K562 (cell line): ENCODE measurements at regions not wholly inside any gene's neighbourhood (a gene's known extent, or its start where the extent isn't known, plus 50 kb on each side); places are given as distances from the start of the nearest gene placed in this dataset.

Experiments
- ATAC-seq: fragments of 200-7000 bp; cut with Tn5 transposase; 3 replicates; pipeline ENCODE4 v1.9.1; 2020; ENCODE audit warnings: moderate library complexity
- BruUV-seq: library from RNA; stranded (reverse); fragments of 400-500 nt; replicated peaks from 2 replicates; lab custom pipeline; 2021; lab: Mats Ljungman, UMichigan
- CTCF ChIA-PET: fragments of 300-600 bp; formaldehyde crosslinking; extraction: SDS; loops from one replicate; lab custom pipeline; 2021; ENCODE audit warnings: low intra/inter-chr PET ratio; lab: Yijun Ruan, JAX
- POLR2A ChIA-PET: fragments of 300-600, 350-650 bp; sonication (Branson Sonifier 250); formaldehyde crosslinking; extraction: SDS; loops from one replicate; lab custom pipeline; 2021; ENCODE audit warnings: antibody characterized with exemption, inconsistent platforms; lab: Yijun Ruan, JAX
- DNase-seq, 4 experiments: peaks; one replicate each; pipeline versions ENCODE4 v3.0.0 to v3.0.0-alpha.2; 2011 to 2018; ENCODE audit warnings: low spot score in 3 of 4, mixed read lengths in 3 of 4; ENCODE audit errors: extremely low read depth in 1 of 4
- FAIRE-seq: peaks from 2 replicates; lab custom pipeline; 2011; peaks lifted over from hg19 to GRCh38; lab: Jason Lieb, UNC
- H2AFZ ChIP-seq: 2 replicates; pipeline ENCODE4 v1.6.0; 2011; ENCODE audit warnings: low read depth, low read length, control low read depth, inconsistent platforms
- H3K27ac ChIP-seq: fragments of 200-600 bp; 3 replicates; pipeline ENCODE4 v1.8.0; 2011; ENCODE audit warnings: low read depth, mild to moderate bottlenecking, control low read depth, inconsistent platforms, low read length, moderate library complexity, mixed read lengths; ENCODE audit errors: extremely low read depth
- H3K27me3 ChIP-seq, 2 experiments: fragments of 300-600 bp in 1 of 2; 2 replicates in 1 of 2; 3 replicates in 1 of 2; pipeline versions ENCODE4 v1.6.0 to v1.8.0; 2011; ENCODE audit warnings: inconsistent platforms in 2 of 2, low read length in 2 of 2, mild to moderate bottlenecking in 1 of 2, mixed read lengths in 1 of 2, moderate library complexity in 1 of 2; ENCODE audit not compliant: control insufficient read depth in 2 of 2, insufficient read depth in 2 of 2
- H3K36me3 ChIP-seq: fragments of 300-600 bp; 3 replicates; pipeline ENCODE4 v1.8.0; 2011; ENCODE audit warnings: mild to moderate bottlenecking, low read length, inconsistent platforms; ENCODE audit not compliant: control insufficient read depth, insufficient read depth
- H3K4me1 ChIP-seq, 2 experiments: fragments of 200-600 bp in 1 of 2; replicated peaks in 1 of 2; 2 replicates in 1 of 2; 3 replicates in 1 of 2; pipeline versions ENCODE4 v1.5.1 to v1.8.0; 2011; ENCODE audit warnings: inconsistent platforms in 2 of 2, low read length in 2 of 2, mild to moderate bottlenecking in 1 of 2, mixed read lengths in 1 of 2, moderate library complexity in 1 of 2; ENCODE audit not compliant: control insufficient read depth in 2 of 2, insufficient read depth in 2 of 2
- H3K4me2 ChIP-seq: 2 replicates; pipeline ENCODE4 v1.6.1; 2011; ENCODE audit warnings: low read length, control low read depth, inconsistent platforms, mixed read lengths; ENCODE audit not compliant: insufficient read depth
- H3K4me3 ChIP-seq: fragments of 200-600 bp; sonication (generic), shearing (Covaris generic); 2 replicates; pipeline ENCODE4 v1.5.1; 2016; ENCODE audit warnings: control low read depth, inconsistent platforms
- H3K79me2 ChIP-seq: fragments of 200-600 bp; 3 replicates; pipeline ENCODE4 v1.8.0; 2011; ENCODE audit warnings: low read length, inconsistent platforms; ENCODE audit not compliant: control insufficient read depth, insufficient read depth
- H3K9ac ChIP-seq, 2 experiments: 2 replicates each; pipeline versions ENCODE4 v1.6.0 to v1.6.1; 2011; ENCODE audit warnings: low read depth in 2 of 2, low read length in 2 of 2, control low read depth in 1 of 2, inconsistent platforms in 1 of 2, mild to moderate bottlenecking in 1 of 2, mixed read lengths in 1 of 2; ENCODE audit not compliant: insufficient read depth in 1 of 2
- H3K9me1 ChIP-seq: one replicate; pipeline ENCODE4 v1.6.0; 2011; ENCODE audit warnings: inconsistent platforms, mild to moderate bottlenecking, low read length, moderate library complexity; ENCODE audit not compliant: control insufficient read depth, insufficient read depth
- H3K9me3 ChIP-seq: replicated peaks from 2 replicates; pipeline ENCODE4 v1.5.1; 2011; ENCODE audit warnings: low read depth, low read length, inconsistent platforms; ENCODE audit not compliant: control insufficient read depth, insufficient read depth
- H4K20me1 ChIP-seq: replicated peaks from 2 replicates; pipeline ENCODE4 v1.6.1; 2011; ENCODE audit warnings: low read length, inconsistent platforms, mixed read lengths; ENCODE audit not compliant: control insufficient read depth, insufficient read depth
- COPS2 ChIP-seq: fragments of 450-650 bp; conservative IDR thresholded peaks from 2 replicates; pipeline ENCODE4 v1.6.1; 2016; ENCODE audit warnings: mild to moderate bottlenecking, moderate library complexity
- ELK1 ChIP-seq: sonication (generic); formaldehyde crosslinking; IDR thresholded peaks from 2 replicates; pipeline ENCODE4 v1.8.1; 2022; ENCODE audit warnings: missing genetic modification reagents
- FOXJ2 ChIP-seq: fragments of 200-800 bp; sonication (Bioruptor generic); IDR thresholded peaks from 2 replicates; pipeline ENCODE4 v1.6.1; 2016; ENCODE audit warnings: missing genetic modification characterization, missing compliant biosample characterization
- NCOA4 ChIP-seq: fragments of 450-650 bp; IDR thresholded peaks from 2 replicates; pipeline ENCODE4 v1.6.1; 2018; ENCODE audit warnings: mild to moderate bottlenecking; ENCODE audit not compliant: partially characterized antibody
- NR2C1 ChIP-seq, 2 experiments: fragments of 450-650 bp; IDR thresholded peaks; 2 replicates each; pipeline ENCODE4 v1.6.1; 2017; ENCODE audit warnings: mild to moderate bottlenecking in 2 of 2, antibody characterized with exemption in 1 of 2, inconsistent platforms in 1 of 2, missing compliant biosample characterization in 1 of 2, missing genetic modification characterization in 1 of 2
- SAFB ChIP-seq: fragments of 200-400 bp; formaldehyde crosslinking; IDR thresholded peaks from 2 replicates; pipeline ENCODE4 v1.6.1; 2017; ENCODE audit warnings: low read depth, low read length, borderline replicate concordance
- SMAD2 ChIP-seq: fragments of 150-350 bp; IDR thresholded peaks from 2 replicates; pipeline ENCODE4 v1.6.1; 2014; ENCODE audit warnings: low read depth, mild to moderate bottlenecking, low read length
- TCF7 ChIP-seq: sonication (generic); IDR thresholded peaks from 2 replicates; pipeline ENCODE4 v1.6.1; 2016; ENCODE audit warnings: antibody characterized with exemption, borderline replicate concordance
- ZFP30 ChIP-seq: fragments of 250-450 bp; sonication (Bioruptor Pico); IDR thresholded peaks from 2 replicates; pipeline ENCODE4 v1.8.0; 2022; ENCODE audit warnings: moderate library complexity, mild to moderate bottlenecking, inconsistent platforms, borderline replicate concordance
- ZNF444 ChIP-seq: fragments of 250-450 bp; sonication (Bioruptor Pico); IDR thresholded peaks from 2 replicates; pipeline ENCODE4 v1.4.0; 2020; ENCODE audit warnings: mild to moderate bottlenecking, moderate library complexity
- WGBS: fragments of 100-300 bp; shearing (Covaris generic); methylation state at CpG from one replicate; pipeline ENCODE4 v1.1.6; 2016; ENCODE audit warnings: low coverage, mixed read lengths; ENCODE audit not compliant: insufficient coverage; ENCODE audit errors: missing lambda C conversion rate; 5-methylcytosine and 5-hydroxymethylcytosine counted together
- in situ Hi-C: fragments of 300-500 bp; cut with MboI; formaldehyde crosslinking; loops from 4 replicates; pipeline ENCODE4 v1.15.0; 2018; ENCODE audit warnings: inconsistent platforms, mixed read lengths
- intact Hi-C: fragments of 100-400 bp; cut with micrococcal nuclease; formaldehyde crosslinking; loops from 2 replicates; pipeline ENCODE4 v1.14.2; 2022
- TF ChIP-seq, protein P1 (sequence below): sonication (generic); IDR thresholded peaks from 2 replicates; pipeline ENCODE4 v1.6.1; 2016
- TF ChIP-seq, protein P2 (sequence below): fragments of 250-450 bp; sonication (Bioruptor Pico); IDR thresholded peaks from 2 replicates; pipeline ENCODE4 v1.5.0; 2020; ENCODE audit warnings: mild to moderate bottlenecking, borderline replicate concordance
- TF ChIP-seq, protein P3 (sequence below), 2 experiments: fragments of 450-650 bp; IDR thresholded peaks; 2 replicates each; pipeline ENCODE4 v1.6.1; 2018; ENCODE audit warnings: mild to moderate bottlenecking in 2 of 2, low read depth in 1 of 2; ENCODE audit not compliant: partially characterized antibody in 2 of 2

- TF ChIP-seq, protein P1, sequence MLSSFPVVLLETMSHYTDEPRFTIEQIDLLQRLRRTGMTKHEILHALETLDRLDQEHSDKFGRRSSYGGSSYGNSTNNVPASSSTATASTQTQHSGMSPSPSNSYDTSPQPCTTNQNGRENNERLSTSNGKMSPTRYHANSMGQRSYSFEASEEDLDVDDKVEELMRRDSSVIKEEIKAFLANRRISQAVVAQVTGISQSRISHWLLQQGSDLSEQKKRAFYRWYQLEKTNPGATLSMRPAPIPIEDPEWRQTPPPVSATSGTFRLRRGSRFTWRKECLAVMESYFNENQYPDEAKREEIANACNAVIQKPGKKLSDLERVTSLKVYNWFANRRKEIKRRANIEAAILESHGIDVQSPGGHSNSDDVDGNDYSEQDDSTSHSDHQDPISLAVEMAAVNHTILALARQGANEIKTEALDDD: no peak
- no peak for TF ChIP-seq SAFB
- TF ChIP-seq NCOA4: no peak
Measured at GRCh38 chr7:22934473-22935065, 79.4 kb downstream of the HYCC1 start (continued).

GRCh38 chr7:22934023-22934422 is 79.9 kb downstream of the HYCC1 start:
- H3K4me3 ChIP-seq: no peak overlapping the region
- H2AFZ ChIP-seq: no peak overlapping the region
- H3K9me1 ChIP-seq: no peaks in the 10 kb centered on the region
- no peaks in the 10 kb centered on the region for H3K4me1 ChIP-seq
- H3K27me3 ChIP-seq: no peaks in the 10 kb centered on the region
- H3K27ac ChIP-seq: no peak overlapping the region
- H3K36me3 ChIP-seq: no peaks in the 10 kb centered on the region
- intact Hi-C loops (no loop called here), in situ Hi-C loops (no loop called here)
- H3K4me2 ChIP-seq: no peak overlapping the region
- no TSS peak for BruUV-seq
- no peaks in the 10 kb centered on the region for H4K20me1 ChIP-seq
- TF ChIP-seq TCF7: no peak
- no peak for TF ChIP-seq ELK1 (CRISPR knock-in tag)
- no peak for TF ChIP-seq FOXJ2 (tag)
- no peak for TF ChIP-seq COPS2
- TF ChIP-seq, protein P2, sequence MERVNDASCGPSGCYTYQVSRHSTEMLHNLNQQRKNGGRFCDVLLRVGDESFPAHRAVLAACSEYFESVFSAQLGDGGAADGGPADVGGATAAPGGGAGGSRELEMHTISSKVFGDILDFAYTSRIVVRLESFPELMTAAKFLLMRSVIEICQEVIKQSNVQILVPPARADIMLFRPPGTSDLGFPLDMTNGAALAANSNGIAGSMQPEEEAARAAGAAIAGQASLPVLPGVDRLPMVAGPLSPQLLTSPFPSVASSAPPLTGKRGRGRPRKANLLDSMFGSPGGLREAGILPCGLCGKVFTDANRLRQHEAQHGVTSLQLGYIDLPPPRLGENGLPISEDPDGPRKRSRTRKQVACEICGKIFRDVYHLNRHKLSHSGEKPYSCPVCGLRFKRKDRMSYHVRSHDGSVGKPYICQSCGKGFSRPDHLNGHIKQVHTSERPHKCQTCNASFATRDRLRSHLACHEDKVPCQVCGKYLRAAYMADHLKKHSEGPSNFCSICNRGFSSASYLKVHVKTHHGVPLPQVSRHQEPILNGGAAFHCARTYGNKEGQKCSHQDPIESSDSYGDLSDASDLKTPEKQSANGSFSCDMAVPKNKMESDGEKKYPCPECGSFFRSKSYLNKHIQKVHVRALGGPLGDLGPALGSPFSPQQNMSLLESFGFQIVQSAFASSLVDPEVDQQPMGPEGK (CRISPR knock-in tag): no peak
- TF ChIP-seq NR2C1 (IDR thresholded peaks at IDR 0.05): no peak
- TF ChIP-seq NR2C1 (tag; IDR thresholded peaks at IDR 0.05): no peak
- no peak for TF ChIP-seq ZNF444
- no peak for TF ChIP-seq ZFP30 (CRISPR knock-in tag)
- TF ChIP-seq, protein P3, sequence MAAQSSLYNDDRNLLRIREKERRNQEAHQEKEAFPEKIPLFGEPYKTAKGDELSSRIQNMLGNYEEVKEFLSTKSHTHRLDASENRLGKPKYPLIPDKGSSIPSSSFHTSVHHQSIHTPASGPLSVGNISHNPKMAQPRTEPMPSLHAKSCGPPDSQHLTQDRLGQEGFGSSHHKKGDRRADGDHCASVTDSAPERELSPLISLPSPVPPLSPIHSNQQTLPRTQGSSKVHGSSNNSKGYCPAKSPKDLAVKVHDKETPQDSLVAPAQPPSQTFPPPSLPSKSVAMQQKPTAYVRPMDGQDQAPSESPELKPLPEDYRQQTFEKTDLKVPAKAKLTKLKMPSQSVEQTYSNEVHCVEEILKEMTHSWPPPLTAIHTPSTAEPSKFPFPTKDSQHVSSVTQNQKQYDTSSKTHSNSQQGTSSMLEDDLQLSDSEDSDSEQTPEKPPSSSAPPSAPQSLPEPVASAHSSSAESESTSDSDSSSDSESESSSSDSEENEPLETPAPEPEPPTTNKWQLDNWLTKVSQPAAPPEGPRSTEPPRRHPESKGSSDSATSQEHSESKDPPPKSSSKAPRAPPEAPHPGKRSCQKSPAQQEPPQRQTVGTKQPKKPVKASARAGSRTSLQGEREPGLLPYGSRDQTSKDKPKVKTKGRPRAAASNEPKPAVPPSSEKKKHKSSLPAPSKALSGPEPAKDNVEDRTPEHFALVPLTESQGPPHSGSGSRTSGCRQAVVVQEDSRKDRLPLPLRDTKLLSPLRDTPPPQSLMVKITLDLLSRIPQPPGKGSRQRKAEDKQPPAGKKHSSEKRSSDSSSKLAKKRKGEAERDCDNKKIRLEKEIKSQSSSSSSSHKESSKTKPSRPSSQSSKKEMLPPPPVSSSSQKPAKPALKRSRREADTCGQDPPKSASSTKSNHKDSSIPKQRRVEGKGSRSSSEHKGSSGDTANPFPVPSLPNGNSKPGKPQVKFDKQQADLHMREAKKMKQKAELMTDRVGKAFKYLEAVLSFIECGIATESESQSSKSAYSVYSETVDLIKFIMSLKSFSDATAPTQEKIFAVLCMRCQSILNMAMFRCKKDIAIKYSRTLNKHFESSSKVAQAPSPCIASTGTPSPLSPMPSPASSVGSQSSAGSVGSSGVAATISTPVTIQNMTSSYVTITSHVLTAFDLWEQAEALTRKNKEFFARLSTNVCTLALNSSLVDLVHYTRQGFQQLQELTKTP (IDR thresholded peaks at IDR 0.05; ENCODE audit: low read depth in 1 of 2, partially characterized antibody in 2 of 2): no peak
- no peak for TF ChIP-seq SMAD2
- no peaks in the 10 kb centered on the region for H3K9me3 ChIP-seq
- no peak for ATAC-seq
- DNase-seq: no peak
- H3K9ac ChIP-seq: no peak overlapping the region
- 44% methylated on average over 2 of the region's 2 CpGs for WGBS
- ChIA-PET CTCF (no interaction called here), POLR2A (no interaction called here)
- no peak for FAIRE-seq
- H3K79me2 ChIP-seq: no peaks in the 10 kb centered on the region
